GM12891 (cell line): ENCODE measurements at regions not wholly inside any gene's neighbourhood (a gene's known extent, or its start where the extent isn't known, plus 50 kb on each side); places are given as distances from the start of the nearest gene placed in this dataset.
"Not testable (repeated sequence)": the region's sequence is repeated elsewhere in the genome, so short reads cannot be mapped to it uniquely, and the experiment has no call there.

Experiments
- DNase-seq: peaks from one replicate; pipeline ENCODE4 v3.0.0; 2011; ENCODE audit warnings: low spot score; ENCODE audit not compliant: insufficient read length
- FAIRE-seq: peaks from 2 replicates; lab custom pipeline; 2011; peaks lifted over from hg19 to GRCh38; lab: Jason Lieb, UNC
- PAX5 ChIP-seq: IDR thresholded peaks from 2 replicates; pipeline ENCODE4 v1.6.1; 2011; ENCODE audit warnings: low read length, moderate library complexity, mild to moderate bottlenecking; ENCODE audit not compliant: insufficient read depth, severe bottlenecking
- POLR2A ChIP-seq: IDR thresholded peaks from 2 replicates; pipeline ENCODE4 v1.6.1; 2011; ENCODE audit warnings: low read depth, low read length, control low read depth
- POLR2AphosphoS5 ChIP-seq: IDR thresholded peaks from 2 replicates; pipeline ENCODE4 v1.6.1; 2011; ENCODE audit warnings: low read depth, low read length, control low read depth
- POU2F2 ChIP-seq: IDR thresholded peaks from 2 replicates; pipeline ENCODE4 v1.6.1; 2011; ENCODE audit warnings: low read depth, mild to moderate bottlenecking, control low read depth, low read length, moderate library complexity
- SPI1 ChIP-seq: IDR thresholded peaks from 2 replicates; pipeline ENCODE4 v1.6.1; 2011; ENCODE audit warnings: low read depth, low read length, control low read depth
- TAF1 ChIP-seq: IDR thresholded peaks from 2 replicates; pipeline ENCODE4 v1.6.1; 2011; ENCODE audit warnings: low read depth, low read length, control low read depth

DNA sequence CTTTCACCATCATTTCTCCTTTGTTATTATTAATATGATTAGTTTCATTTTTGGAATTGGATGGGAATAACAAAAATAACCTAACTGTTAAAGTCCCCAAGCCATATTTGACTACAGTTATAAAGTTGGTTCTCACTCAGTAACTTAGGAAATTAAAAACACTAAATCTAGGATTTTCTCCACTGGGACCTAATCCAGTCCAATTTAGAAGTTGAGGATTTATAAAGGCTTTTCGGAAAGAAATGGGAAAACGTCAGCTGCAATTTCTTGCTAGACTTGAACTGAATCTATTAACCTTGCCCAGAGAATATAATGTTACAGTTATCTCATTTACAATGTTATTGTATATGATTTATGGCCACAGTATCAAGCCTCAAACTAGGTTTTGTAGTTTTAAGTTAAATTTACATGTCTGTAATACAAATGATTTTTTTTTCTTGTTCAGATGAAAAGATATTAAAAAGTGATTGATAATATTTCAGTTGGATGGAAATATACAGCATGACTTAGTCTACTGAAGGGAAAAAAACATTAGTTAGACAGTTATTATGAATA lies 524.3 kb upstream of the GRAMD2B start:
- TF ChIP-seq POU2F2 = no peak
- no peak for TF ChIP-seq TAF1
- TF ChIP-seq PAX5 = no peak
- no peak for FAIRE-seq

DNA sequence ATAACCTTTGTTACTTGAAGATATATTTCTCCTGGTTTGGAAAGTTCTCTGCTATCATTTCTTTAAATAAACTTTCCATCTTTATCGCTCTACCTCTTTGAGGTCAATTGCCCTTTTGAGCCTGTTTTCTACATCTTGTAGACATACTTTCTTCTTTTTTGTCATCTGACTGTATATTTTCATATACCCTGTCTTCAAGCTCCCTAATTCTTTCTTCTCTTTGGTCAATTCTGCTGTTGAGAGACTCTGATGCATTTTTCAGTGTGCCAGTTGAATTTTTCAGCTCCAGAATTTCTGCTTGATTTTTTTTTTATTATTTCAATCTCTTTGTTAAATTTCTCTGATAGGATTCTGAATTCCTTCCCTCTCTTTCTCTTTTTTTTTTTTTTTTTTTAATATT lies 511.2 kb upstream of the GRAMD2B start:
- FAIRE-seq (no peak), DNase-seq (no peak)
- no peak for TF ChIP-seq POLR2A
- no peak for TF ChIP-seq POLR2AphosphoS5
- no peak for TF ChIP-seq POU2F2
- no peak for TF ChIP-seq PAX5
- no peak for TF ChIP-seq TAF1
- TF ChIP-seq SPI1 = no peak

More for the DNA sequence above, 524.3 kb upstream of the GRAMD2B start:
- DNase-seq = no peak

DNA sequence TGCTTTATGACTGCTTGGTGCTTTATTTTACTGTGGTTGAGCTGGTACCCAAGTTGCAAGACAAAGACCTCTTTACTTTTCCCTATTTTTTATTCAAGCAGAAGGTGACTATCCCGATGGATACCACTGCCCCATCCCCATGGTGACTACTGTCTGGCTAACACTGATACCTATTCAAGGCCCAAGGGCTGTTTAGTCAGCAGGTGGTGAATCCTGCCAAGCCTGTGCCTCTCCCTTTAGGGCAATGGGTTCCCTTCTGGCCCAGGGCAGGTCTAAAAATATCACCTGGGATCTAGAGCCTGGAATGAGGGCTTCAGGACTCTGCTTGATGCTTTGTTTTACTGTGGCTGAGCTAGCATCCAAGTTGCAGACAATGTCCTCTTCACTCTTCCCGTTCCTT lies 510.0 kb upstream of the GRAMD2B start:
- TF ChIP-seq POLR2AphosphoS5 (no peak), SPI1 (no peak), TAF1 (no peak)
- FAIRE-seq (no peak), DNase-seq (no peak)

DNA sequence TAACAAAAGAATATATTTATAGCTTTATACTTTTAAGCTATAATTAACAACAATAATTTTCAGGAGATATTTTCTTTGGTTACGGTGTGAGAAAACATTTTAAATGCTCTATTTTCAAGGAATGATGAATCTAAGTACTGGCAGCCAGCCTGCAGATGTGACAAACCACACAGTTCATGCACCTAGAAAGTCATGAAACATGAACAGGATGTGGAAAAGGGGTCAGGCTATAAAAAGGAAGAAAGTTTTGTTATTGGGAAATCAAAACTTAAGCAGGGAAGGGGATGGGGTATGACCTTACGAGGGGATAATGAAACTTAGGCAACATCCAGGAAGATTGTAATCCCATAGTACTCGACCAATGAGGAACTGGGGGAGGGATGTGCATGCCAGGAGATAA lies 508.7 kb upstream of the GRAMD2B start:
- DNase-seq (no peak), FAIRE-seq (no peak)
- TF ChIP-seq POLR2AphosphoS5 (no peak), POLR2A (no peak), TAF1 (no peak), POU2F2 (no peak), PAX5 (no peak), SPI1 (no peak)

DNA sequence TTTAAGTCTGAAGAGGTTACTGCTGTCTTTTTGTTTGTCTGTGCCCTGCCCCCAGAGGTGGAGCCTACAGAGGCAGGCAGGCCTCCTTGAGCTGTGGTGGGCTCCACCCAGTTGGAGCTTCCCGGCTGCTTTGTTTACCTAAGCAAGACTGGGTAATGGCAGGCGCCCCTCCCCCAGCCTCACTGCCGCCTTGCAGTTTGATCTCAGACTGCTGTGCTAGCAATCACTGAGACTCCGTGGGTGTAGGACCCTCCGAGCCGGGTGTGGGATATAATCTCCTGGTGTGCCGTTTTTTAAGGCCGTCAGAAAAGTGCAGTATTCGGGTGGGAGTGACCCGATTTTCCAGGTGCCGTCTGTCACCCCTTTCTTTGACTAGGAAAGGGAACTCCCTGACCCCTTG lies 499.3 kb upstream of the GRAMD2B start:
- not testable (repeated sequence) for FAIRE-seq, DNase-seq

DNA sequence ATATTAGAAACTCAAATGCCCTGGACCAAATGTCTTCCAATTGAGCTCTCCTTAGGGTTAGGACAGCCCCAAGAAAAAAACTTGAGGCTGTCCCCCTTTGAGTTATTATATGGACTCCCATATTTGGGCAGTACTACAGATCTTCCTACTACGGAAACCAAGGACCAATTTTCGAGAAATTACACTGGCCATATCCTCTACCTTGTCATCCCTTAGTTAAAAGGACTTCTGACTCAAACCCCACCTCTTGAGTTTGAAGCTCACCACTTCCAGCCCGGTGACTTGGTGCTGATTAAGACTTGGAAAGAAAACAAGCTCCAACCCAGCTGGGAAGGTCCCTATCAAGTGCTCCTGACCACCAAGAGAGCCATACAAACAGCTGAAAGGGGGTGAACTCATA lies 497.0 kb upstream of the GRAMD2B start:
- TF ChIP-seq SPI1 (no peak), PAX5 (no peak), POLR2AphosphoS5 (no peak), POU2F2 (no peak), POLR2A (no peak), TAF1 (no peak)
- FAIRE-seq (no peak), DNase-seq (no peak)

DNA sequence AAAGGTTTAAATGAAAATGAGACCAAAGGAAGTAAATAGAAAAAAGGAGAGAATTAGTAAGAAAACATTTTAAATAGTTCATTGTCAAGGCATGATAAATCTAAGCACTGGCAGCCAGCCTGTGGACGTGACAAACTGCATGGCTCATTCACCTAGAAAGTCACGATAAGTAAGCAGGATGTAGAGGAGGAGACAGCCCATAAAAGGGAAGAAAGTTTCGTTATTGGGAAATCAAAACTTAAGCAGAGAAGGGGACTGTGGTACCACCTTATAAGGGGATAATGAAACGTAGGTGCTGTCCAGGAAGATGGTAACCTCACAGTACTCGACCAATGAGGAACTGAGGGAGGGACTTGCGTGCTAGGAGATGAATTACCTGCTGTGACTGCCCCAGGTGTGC lies 494.5 kb upstream of the GRAMD2B start:
- DNase-seq (no peak), FAIRE-seq (no peak)
- TF ChIP-seq POLR2A (no peak), TAF1 (no peak), POLR2AphosphoS5 (no peak), PAX5 (no peak), SPI1 (no peak), POU2F2 (no peak)

DNA sequence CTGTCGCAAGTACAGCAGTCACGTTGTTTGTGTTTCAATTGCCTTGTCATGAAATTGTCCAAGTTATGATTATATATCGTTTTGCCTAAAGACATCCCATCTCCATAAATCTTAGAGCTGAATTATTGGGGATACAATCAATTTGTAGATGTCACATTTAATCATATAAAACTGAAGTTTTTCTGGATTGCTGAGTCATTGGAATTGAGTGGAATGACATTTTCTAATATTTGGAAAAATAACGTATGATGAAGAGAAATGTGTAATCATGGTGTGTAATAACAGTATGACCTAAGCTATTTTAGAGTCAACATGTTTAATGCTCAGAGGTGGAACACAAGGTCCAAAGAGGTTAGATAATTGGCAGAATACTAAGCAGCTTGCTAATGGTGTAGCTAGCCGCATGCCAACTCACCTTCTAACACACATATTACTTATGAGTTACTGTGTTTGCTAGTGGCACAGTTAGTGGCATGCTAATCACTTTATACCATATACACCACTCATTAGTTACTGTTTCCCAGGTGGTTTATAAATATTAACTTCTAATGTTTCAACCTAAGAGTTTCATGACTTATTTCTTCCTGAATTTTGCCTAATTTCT lies 473.1 kb upstream of the GRAMD2B start:
- no peak for TF ChIP-seq POLR2A
- no peak for TF ChIP-seq PAX5
- no peak for TF ChIP-seq TAF1
- no peak for TF ChIP-seq POU2F2
- no peak for TF ChIP-seq SPI1
- no peak for TF ChIP-seq POLR2AphosphoS5
- DNase-seq (no peak), FAIRE-seq (no peak)

DNA sequence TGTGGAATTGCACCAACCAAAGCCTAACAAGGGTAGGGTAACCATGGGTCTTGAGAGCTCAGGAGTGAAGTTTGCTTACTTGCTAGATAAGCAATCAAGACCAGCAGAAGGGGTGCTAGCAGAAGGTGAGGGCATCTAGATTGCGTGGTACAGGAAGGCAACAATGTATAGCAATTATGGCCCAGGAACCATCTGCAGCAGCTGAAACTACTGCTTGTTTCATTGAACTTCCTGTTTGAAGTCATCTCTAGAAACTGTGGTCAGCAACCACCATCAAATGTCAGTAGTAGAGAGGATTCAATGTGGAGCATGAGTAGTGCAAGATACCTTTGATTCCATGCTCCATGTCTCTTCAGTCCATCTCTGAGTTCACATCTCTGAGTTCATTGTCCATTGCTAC lies 462.1 kb upstream of the GRAMD2B start:
- DNase-seq = peak; percentile 0
- no peak for TF ChIP-seq PAX5
- TF ChIP-seq SPI1 = peak; percentile 22; the same call in 1 of the 2 replicates
- no peak for TF ChIP-seq POLR2AphosphoS5
- peak; percentile 84 for FAIRE-seq

DNA sequence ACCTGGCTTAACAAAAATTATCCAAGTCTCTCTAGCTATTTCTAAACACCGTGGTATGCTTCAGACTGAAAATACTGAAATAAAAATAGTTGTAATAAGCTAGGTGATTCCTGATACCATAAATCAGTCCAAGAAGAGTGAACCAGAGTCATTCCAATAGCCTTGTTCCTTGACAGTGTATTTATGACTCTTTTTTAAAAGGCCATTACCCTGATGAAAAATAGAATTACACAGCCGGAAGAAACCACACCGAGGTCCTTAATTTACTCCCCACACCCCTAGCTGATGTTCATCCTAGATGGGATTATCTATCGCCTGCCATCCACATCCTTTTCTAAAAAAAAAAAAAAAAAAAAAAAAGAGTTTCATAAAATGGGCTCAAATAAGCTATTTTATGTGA lies 457.6 kb upstream of the GRAMD2B start:
- no peak for DNase-seq
- no peak for FAIRE-seq
- TF ChIP-seq SPI1 (no peak), POLR2A (no peak), TAF1 (no peak), POU2F2 (no peak), POLR2AphosphoS5 (no peak), PAX5 (no peak)

DNA sequence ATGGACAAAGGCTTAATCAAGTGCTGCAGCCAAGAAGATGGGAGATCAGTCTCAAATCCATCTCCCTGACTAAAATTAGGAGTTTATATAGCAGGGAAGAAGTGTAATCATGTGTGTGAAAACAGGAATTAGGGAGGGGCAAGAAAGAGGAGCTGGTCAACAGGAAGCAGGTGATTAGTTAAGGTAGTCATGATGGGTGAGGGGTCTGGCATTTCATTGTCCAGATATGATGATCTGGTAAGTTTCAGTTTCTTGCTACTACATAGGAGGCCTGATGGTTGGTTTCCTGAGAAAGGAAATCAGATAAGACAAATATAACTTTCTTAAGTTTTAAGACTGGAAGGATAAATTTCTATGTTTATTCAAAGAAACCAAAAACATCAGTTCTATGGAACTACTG lies 455.6 kb upstream of the GRAMD2B start:
- no peak for DNase-seq
- TF ChIP-seq TAF1 = no peak
- TF ChIP-seq POLR2A = no peak
- no peak for TF ChIP-seq POLR2AphosphoS5
- TF ChIP-seq PAX5 = no peak
- TF ChIP-seq SPI1 = no peak
- no peak for TF ChIP-seq POU2F2
- no peak for FAIRE-seq
